ENCODE measurements at regions not wholly inside any gene's neighbourhood (a gene's known extent, or its start where the extent isn't known, plus 50 kb on each side); places are given as distances from the start of the nearest gene placed in this dataset.

GRCh38 chr11:128052912-128053641 lies 534.3 kb downstream of the ETS1 start:
- Histone ChIP-seq H3K36me3 (replicated peaks in 1 of 2; ENCODE audit: control extremely low read depth in 1 of 2, control insufficient read depth in 1 of 2, extremely low read depth in 1 of 2, insufficient read depth in 2 of 2, low read length in 1 of 2) (no peaks in the 10 kb centered on the region), H3K4me1 (ENCODE audit: control insufficient read depth in 2 of 2, insufficient read depth in 2 of 2, low read length in 2 of 2) (peaks cover 16 to 25% of the 10 kb centered on the region in 2 donors), H4K20me1 (ENCODE audit: control insufficient read depth, insufficient read depth, low read length, poor library complexity, severe bottlenecking) (no peaks in the 10 kb centered on the region), H3K4me3 (ENCODE audit: control extremely low read depth in 1 of 5, extremely low read depth in 1 of 5, insufficient read depth in 1 of 5, low read depth in 2 of 5, low read length in 4 of 5) (peak overlapping the region in 1 of 5 experiments; percentile 4), H3K4me2 (replicated peaks; ENCODE audit: low read depth, low read length, poor library complexity, severe bottlenecking) (peak overlapping the region; percentile 73), H3K27me3 (replicated peaks in 1 of 4; ENCODE audit: control extremely low read depth in 1 of 4, control insufficient read depth in 3 of 4, insufficient read depth in 4 of 4, low read length in 3 of 4) (no peaks in the 10 kb centered on the region), H3K27ac (ENCODE audit: low read length in 2 of 2) (peak overlapping the region in 1 of 2 donors; percentile 78), H3K9ac (ENCODE audit: low read length) (no peak overlapping the region), H3K9me3 (ENCODE audit: control extremely low read depth in 1 of 3, control insufficient read depth in 2 of 3, insufficient read depth in 1 of 3, low read length in 2 of 3) (no peaks in the 10 kb centered on the region), H3K79me2 (ENCODE audit: control insufficient read depth, insufficient read depth, low read length) (no peaks in the 10 kb centered on the region), H2AFZ (ENCODE audit: insufficient read depth, low read depth, low read length, poor library complexity, severe bottlenecking) (peak overlapping the region; percentile 94)
- Mint-ChIP-seq H3K4me3 (peak overlapping the region; percentile 44), H3K9me3 (ENCODE audit: insufficient read depth) (no peaks in the 10 kb centered on the region), H3K27me3 (peaks cover 10% of the 10 kb centered on the region), H3K4me1 (peaks cover 30% of the 10 kb centered on the region), H3K27ac (peak overlapping the region; percentile 23)
- ChIA-PET POLR2A (no interaction called here), CTCF (no interaction called here)
- WGBS (ENCODE audit: insufficient coverage): no CpG with 5 or more reads among the region's 2 CpGs
- ATAC-seq (ENCODE audit: low read depth) (no peak), DNase-seq (peak; percentile 19)
- intact Hi-C loops (cut with micrococcal nuclease): no loop called here
- TF ChIP-seq EZH2 (IDR thresholded peaks at IDR 0.05; ENCODE audit: borderline replicate concordance, insufficient read depth, low read depth, low read length, poor library complexity, severe bottlenecking): no peak
- TF ChIP-seq CTCF (IDR thresholded peaks at IDR 0.05): no peak

GRCh38 chr11:128048121-128048520 lies 539.2 kb downstream of the ETS1 start:
- Histone ChIP-seq H3K27ac (ENCODE audit: low read length in 2 of 2) (no peak overlapping the region), H4K20me1 (ENCODE audit: control insufficient read depth, insufficient read depth, low read length, poor library complexity, severe bottlenecking) (no peaks in the 10 kb centered on the region), H3K9me3 (ENCODE audit: control extremely low read depth in 1 of 3, control insufficient read depth in 2 of 3, insufficient read depth in 1 of 3, low read length in 2 of 3) (no peaks in the 10 kb centered on the region), H3K27me3 (replicated peaks in 1 of 4; ENCODE audit: control extremely low read depth in 1 of 4, control insufficient read depth in 3 of 4, insufficient read depth in 4 of 4, low read length in 3 of 4) (peaks cover 0 to 13% (median 4%) of the 10 kb centered on the region in 4 experiments), H2AFZ (ENCODE audit: insufficient read depth, low read depth, low read length, poor library complexity, severe bottlenecking) (no peak overlapping the region), H3K9ac (ENCODE audit: low read length) (no peak overlapping the region), H3K79me2 (ENCODE audit: control insufficient read depth, insufficient read depth, low read length) (no peaks in the 10 kb centered on the region), H3K4me3 (ENCODE audit: control extremely low read depth in 1 of 5, extremely low read depth in 1 of 5, insufficient read depth in 1 of 5, low read depth in 2 of 5, low read length in 4 of 5) (no peak overlapping the region), H3K36me3 (replicated peaks in 1 of 2; ENCODE audit: control extremely low read depth in 1 of 2, control insufficient read depth in 1 of 2, extremely low read depth in 1 of 2, insufficient read depth in 2 of 2, low read length in 1 of 2) (no peaks in the 10 kb centered on the region), H3K4me2 (replicated peaks; ENCODE audit: low read depth, low read length, poor library complexity, severe bottlenecking) (no peak overlapping the region), H3K4me1 (ENCODE audit: control insufficient read depth in 2 of 2, insufficient read depth in 2 of 2, low read length in 2 of 2) (peaks cover 6 to 9% of the 10 kb centered on the region in 2 donors)
- no peak for TF ChIP-seq CTCF (IDR thresholded peaks at IDR 0.05)
- TF ChIP-seq EZH2 (IDR thresholded peaks at IDR 0.05; ENCODE audit: borderline replicate concordance, insufficient read depth, low read depth, low read length, poor library complexity, severe bottlenecking): no peak
- ChIA-PET CTCF (no interaction called here), POLR2A (no interaction called here)
- Mint-ChIP-seq H3K9me3 (ENCODE audit: insufficient read depth) (no peaks in the 10 kb centered on the region), H3K27ac (no peak overlapping the region), H3K27me3 (peaks cover 35% of the 10 kb centered on the region), H3K4me1 (peaks cover 12% of the 10 kb centered on the region), H3K4me3 (no peak overlapping the region)
- intact Hi-C loops (cut with micrococcal nuclease): no loop called here
- WGBS (ENCODE audit: insufficient coverage): 100% methylated on average over 1 of the region's 4 CpGs
- DNase-seq (no peak), ATAC-seq (ENCODE audit: low read depth) (no peak)

Data from B cell (primary cell).